Kidney (tissue), 13 donors: ENCODE measurements at regions not wholly inside any gene's neighbourhood (a gene's known extent, or its start where the extent isn't known, plus 50 kb on each side); places are given as distances from the start of the nearest gene placed in this dataset.

ENCODE experiments used
- DNase-seq, 5 donors: peaks; one replicate each; pipeline ENCODE4 v3.0.0-alpha.2; 2013 to 2020
- FAIRE-seq: peaks from 2 replicates; lab custom pipeline; 2012; peaks lifted over from hg19 to GRCh38; lab: Jason Lieb, UNC
- H3K27ac ChIP-seq, 2 donors: one replicate each; pipeline ENCODE4 v1.7.0; 2013; ENCODE audit warnings: low read depth in 2 of 2, low read length in 2 of 2, inconsistent platforms in 1 of 2
- H3K27me3 ChIP-seq: one replicate; pipeline ENCODE4 v1.7.1; 2013; ENCODE audit warnings: low read length, inconsistent platforms; ENCODE audit not compliant: control insufficient read depth, insufficient read depth
- H3K36me3 ChIP-seq, 3 donors: one replicate each; pipeline versions ENCODE4 v1.7.0 to v1.7.1; 2013; ENCODE audit warnings: low read length in 3 of 3, control low read depth in 1 of 3, inconsistent platforms in 1 of 3; ENCODE audit not compliant: insufficient read depth in 3 of 3, control insufficient read depth in 2 of 3
- H3K4me1 ChIP-seq, 3 donors: one replicate each; pipeline versions ENCODE4 v1.7.0 to v1.7.1; 2013; ENCODE audit warnings: low read length in 3 of 3, inconsistent platforms in 1 of 3, low read depth in 1 of 3; ENCODE audit not compliant: control insufficient read depth in 2 of 3, insufficient read depth in 2 of 3
- H3K4me3 ChIP-seq, 3 donors: one replicate each; pipeline versions ENCODE4 v1.7.0 to v1.8.1; 2013; ENCODE audit warnings: low read length in 3 of 3, control low read depth in 1 of 3, inconsistent platforms in 1 of 3
- H3K9ac ChIP-seq, 3 donors: one replicate each; pipeline versions ENCODE4 v1.7.0 to v1.7.1; 2013; ENCODE audit warnings: low read length in 3 of 3, control low read depth in 1 of 3, inconsistent platforms in 1 of 3
- H3K9me3 ChIP-seq, 3 donors: one replicate each; pipeline versions ENCODE4 v1.7.0 to v1.7.1; 2013; ENCODE audit warnings: low read length in 3 of 3, control low read depth in 1 of 3, inconsistent platforms in 1 of 3; ENCODE audit not compliant: control insufficient read depth in 2 of 3, insufficient read depth in 1 of 3
- intact Hi-C: fragments of 100-400 bp; cut with DNase I; formaldehyde crosslinking; loops from one replicate; pipeline ENCODE4 v1.11.1; 2022
- TF ChIP-seq, protein P1 (sequence below): IDR thresholded peaks from 3 replicates; pipeline ENCODE4 v1.5.1; 2012; ENCODE audit warnings: mild to moderate bottlenecking, moderate library complexity, borderline replicate concordance; ENCODE audit not compliant: insufficient read depth; ENCODE audit errors: extremely low read depth
- donor health status: control.
- donor health status: control.
- donor health status: control.
- donor health status: control.
- donor health status: control.
- donor health status: DM: yes; HTN: yes; CAD: no.
- donor health status: Normal renal cell carcinoma (clear cell type).

DNA sequence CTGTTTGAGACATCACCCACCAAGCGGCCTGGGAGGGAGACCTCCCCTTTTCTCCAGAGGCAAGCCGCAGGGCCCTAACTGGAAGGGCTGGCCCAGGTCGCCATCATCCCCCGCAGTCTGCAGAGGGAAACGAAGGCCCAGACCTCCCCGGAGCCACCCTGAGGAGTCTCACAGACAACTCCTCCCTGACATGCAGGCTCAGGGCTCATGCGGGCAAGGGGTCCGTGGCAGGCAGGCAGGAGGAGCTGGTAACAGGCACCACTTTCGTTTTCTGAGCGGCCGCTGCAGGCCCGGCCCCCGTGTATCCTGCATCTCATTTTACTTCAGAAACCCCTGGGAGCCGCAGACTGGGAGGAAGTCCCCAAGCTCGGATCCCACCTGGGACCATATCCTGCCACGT, 192.0 kb upstream of the PPP1R26 start:
- Histone ChIP-seq H3K4me1 (no peaks in the 10 kb centered on the region), H3K4me3 (no peak overlapping the region), H3K36me3 (no peaks in the 10 kb centered on the region), H3K9me3 (no peaks in the 10 kb centered on the region), H3K27me3 (no peaks in the 10 kb centered on the region), H3K9ac (no peak overlapping the region), H3K27ac (no peak overlapping the region)
- intact Hi-C loops, result no loop called here
- peak in 2 of 5 donors; percentile 26 to 57 for DNase-seq
- no peak for FAIRE-seq
- TF ChIP-seq, protein P1, sequence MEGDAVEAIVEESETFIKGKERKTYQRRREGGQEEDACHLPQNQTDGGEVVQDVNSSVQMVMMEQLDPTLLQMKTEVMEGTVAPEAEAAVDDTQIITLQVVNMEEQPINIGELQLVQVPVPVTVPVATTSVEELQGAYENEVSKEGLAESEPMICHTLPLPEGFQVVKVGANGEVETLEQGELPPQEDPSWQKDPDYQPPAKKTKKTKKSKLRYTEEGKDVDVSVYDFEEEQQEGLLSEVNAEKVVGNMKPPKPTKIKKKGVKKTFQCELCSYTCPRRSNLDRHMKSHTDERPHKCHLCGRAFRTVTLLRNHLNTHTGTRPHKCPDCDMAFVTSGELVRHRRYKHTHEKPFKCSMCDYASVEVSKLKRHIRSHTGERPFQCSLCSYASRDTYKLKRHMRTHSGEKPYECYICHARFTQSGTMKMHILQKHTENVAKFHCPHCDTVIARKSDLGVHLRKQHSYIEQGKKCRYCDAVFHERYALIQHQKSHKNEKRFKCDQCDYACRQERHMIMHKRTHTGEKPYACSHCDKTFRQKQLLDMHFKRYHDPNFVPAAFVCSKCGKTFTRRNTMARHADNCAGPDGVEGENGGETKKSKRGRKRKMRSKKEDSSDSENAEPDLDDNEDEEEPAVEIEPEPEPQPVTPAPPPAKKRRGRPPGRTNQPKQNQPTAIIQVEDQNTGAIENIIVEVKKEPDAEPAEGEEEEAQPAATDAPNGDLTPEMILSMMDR, result no peak

DNA sequence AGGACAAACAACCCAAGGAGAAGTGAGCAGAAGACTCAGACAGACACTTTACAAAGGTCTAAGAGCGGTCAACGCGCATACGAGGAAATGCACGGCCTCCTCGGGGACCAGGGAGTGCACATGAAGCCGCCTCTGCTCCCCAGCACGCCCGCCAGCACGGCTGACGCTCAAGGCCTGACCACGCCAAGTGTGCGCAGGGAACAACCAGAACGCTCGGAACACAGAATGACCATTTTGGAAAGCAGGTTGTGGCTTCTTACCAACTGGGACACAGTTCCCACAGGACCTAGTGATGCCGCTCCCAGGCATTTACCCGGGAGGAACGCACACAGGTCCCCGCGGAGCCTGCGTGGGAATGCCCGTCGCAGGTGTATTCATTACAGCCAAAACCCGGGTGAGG, 191.5 kb upstream of the PPP1R26 start:
- no peak overlapping the region for H3K27ac ChIP-seq
- no peaks in the 10 kb centered on the region for H3K27me3 ChIP-seq
- FAIRE-seq (no peak), DNase-seq (peak in 1 of 5 donors; percentile 55)
- H3K4me1 ChIP-seq, result no peaks in the 10 kb centered on the region
- no peak overlapping the region for H3K9ac ChIP-seq
- TF ChIP-seq, protein P1, result no peak
- H3K4me3 ChIP-seq, result no peak overlapping the region
- intact Hi-C loops, result no loop called here
- no peaks in the 10 kb centered on the region for H3K36me3 ChIP-seq
- no peaks in the 10 kb centered on the region for H3K9me3 ChIP-seq

DNA sequence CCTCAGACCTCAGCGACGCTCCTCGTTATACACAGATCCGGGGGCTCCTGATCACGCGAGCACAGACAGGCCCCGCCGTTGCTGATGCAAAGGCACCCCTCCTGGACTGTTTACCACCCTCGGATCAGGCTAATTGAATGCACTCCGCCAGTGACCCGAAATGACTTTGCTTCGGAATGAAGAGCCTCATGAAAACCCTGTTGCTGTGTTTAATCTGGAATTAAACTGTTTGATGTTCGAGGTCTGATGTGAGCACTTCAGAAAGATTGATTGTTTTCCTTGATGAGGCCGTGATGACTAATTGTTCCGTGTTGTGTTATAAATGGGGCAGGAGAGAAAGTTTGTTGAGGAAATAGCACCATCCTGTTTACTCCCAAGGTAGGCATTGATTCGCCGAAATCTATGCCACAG, 190.5 kb upstream of the PPP1R26 start:
- no peak overlapping the region for H3K4me3 ChIP-seq
- no peaks in the 10 kb centered on the region for H3K9me3 ChIP-seq
- H3K27ac ChIP-seq, result no peak overlapping the region
- peak in 1 of 5 donors; percentile 26 for DNase-seq
- no peak for FAIRE-seq
- TF ChIP-seq, protein P1, result no peak
- no peaks in the 10 kb centered on the region for H3K27me3 ChIP-seq
- H3K9ac ChIP-seq, result no peak overlapping the region
- H3K4me1 ChIP-seq, result no peaks in the 10 kb centered on the region
- intact Hi-C loops, result no loop called here
- no peaks in the 10 kb centered on the region for H3K36me3 ChIP-seq

DNA sequence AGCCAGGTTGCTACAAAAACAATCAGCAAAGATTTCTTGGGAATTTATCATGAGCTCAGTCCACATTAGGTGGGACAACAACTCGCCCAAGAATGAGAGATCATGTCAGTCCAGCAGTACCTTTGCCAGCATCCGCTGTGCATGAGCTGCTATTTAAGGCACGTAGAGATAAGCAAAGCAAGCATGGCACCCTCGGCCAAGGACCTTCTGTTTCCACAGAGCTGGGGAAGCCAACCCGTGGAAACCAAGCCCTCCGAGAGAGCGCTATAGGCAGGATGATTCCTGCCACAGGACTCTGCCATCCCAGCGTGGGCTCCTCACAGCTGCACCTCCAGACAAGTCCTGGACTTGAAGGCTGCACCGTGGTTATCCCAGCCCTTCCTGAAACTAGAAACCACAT, 189.5 kb upstream of the PPP1R26 start:
- Histone ChIP-seq H3K27ac (no peak overlapping the region), H3K4me1 (no peaks in the 10 kb centered on the region), H3K36me3 (no peaks in the 10 kb centered on the region), H3K9me3 (no peaks in the 10 kb centered on the region), H3K9ac (no peak overlapping the region), H3K4me3 (no peak overlapping the region), H3K27me3 (no peaks in the 10 kb centered on the region)
- intact Hi-C loops, result no loop called here
- peak in 1 of 5 donors; percentile 48 for DNase-seq
- TF ChIP-seq, protein P1, result no peak
- no peak for FAIRE-seq
